GM12878 (cell line): ENCODE measurements at regions not wholly inside any gene's neighbourhood (a gene's known extent, or its start where the extent isn't known, plus 50 kb on each side); places are given as distances from the start of the nearest gene placed in this dataset.

Experiments used
- FOXM1 ChIP-seq: IDR thresholded peaks from 2 replicates; pipeline ENCODE4 v1.6.1; 2012; ENCODE audit warnings: low read depth, mild to moderate bottlenecking, inconsistent platforms, low read length, moderate library complexity
- POLR2A ChIP-seq: IDR thresholded peaks from 2 replicates; pipeline ENCODE4 v1.6.1; 2011; ENCODE audit warnings: low read depth, mild to moderate bottlenecking, low read length
- TCF7 ChIP-seq: IDR thresholded peaks from 2 replicates; pipeline ENCODE4 v1.6.1; 2014; ENCODE audit warnings: antibody characterized with exemption, borderline replicate concordance
- TF ChIP-seq, protein P1 (sequence below), 3 experiments: IDR thresholded peaks in 2 of 3; conservative IDR thresholded peaks in 1 of 3; 2 replicates each; pipeline ENCODE4 v1.5.1; 2011; ENCODE audit warnings: low read depth in 3 of 3, low read length in 3 of 3, mild to moderate bottlenecking in 3 of 3, control low read depth in 2 of 3, moderate library complexity in 2 of 3, inconsistent platforms in 1 of 3, mixed read lengths in 1 of 3; ENCODE audit not compliant: control insufficient read depth in 2 of 3, insufficient read depth in 1 of 3; ENCODE audit errors: extremely low read depth in 1 of 3

DNA sequence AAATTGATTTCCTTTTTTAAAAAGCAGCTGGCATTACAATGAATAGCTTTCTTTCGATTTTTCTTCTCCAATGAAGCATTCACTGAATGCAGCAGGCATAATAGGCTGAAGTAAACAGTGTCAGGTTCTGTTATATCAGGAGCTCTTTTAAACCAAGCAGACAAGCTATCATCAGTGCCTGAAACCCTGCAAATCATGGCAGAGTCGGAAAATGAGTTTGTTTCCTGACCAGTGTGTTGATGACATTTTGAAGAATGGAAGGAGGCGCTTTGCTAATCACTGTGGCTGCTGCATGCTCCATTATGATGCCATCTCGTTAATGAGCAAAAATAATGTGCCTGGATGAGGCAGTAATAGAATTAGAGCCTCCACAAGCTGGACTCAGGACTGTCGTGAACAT, 284.5 kb downstream of the ZNF608 start:
- TF ChIP-seq FOXM1 (no peak), POLR2A (no peak), TCF7 (no peak)
- TF ChIP-seq, protein P1, sequence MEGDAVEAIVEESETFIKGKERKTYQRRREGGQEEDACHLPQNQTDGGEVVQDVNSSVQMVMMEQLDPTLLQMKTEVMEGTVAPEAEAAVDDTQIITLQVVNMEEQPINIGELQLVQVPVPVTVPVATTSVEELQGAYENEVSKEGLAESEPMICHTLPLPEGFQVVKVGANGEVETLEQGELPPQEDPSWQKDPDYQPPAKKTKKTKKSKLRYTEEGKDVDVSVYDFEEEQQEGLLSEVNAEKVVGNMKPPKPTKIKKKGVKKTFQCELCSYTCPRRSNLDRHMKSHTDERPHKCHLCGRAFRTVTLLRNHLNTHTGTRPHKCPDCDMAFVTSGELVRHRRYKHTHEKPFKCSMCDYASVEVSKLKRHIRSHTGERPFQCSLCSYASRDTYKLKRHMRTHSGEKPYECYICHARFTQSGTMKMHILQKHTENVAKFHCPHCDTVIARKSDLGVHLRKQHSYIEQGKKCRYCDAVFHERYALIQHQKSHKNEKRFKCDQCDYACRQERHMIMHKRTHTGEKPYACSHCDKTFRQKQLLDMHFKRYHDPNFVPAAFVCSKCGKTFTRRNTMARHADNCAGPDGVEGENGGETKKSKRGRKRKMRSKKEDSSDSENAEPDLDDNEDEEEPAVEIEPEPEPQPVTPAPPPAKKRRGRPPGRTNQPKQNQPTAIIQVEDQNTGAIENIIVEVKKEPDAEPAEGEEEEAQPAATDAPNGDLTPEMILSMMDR (IDR thresholded peaks at IDR 0.05 in 2 of 3, conservative IDR thresholded peaks at IDR 0.05 in 1 of 3; ENCODE audit: control insufficient read depth in 2 of 3, extremely low read depth in 1 of 3, insufficient read depth in 1 of 3, low read depth in 3 of 3, low read length in 3 of 3): no peak
